ENCODE measurements at regions not wholly inside any gene's neighbourhood (a gene's known extent, or its start where the extent isn't known, plus 50 kb on each side); places are given as distances from the start of the nearest gene placed in this dataset.
"Not testable (repeated sequence)": the region's sequence is repeated elsewhere in the genome, so short reads cannot be mapped to it uniquely, and the experiment has no call there.

- no peak for DNase-seq
Measured at GRCh38 chr4:174066611-174067205, 216.8 kb downstream of the FBXO8 start.

- DNase-seq: no peak
Measured at GRCh38 chr4:174062831-174063230, 220.6 kb downstream of the FBXO8 start.

DNA sequence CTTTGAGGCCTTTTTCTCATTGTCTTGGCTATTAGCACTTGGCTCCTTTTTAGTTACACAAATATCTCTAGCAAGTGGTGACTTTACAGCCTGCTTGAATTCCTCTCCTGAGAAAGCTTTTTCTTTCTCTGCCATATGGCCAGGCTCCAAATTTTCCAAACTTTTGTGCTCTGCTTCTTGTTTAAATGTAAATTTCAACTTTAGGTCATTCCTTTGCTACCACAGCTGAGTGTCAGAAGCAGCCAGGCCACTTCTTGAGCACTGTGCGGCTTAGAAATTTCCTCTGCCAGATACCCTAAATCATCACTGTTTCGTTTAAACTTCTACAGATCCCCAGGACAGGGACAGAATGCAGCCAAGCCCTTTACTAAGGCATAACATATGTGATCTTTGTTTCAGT is 222.4 kb downstream of the FBXO8 start:
- DNase-seq: no peak

DNA sequence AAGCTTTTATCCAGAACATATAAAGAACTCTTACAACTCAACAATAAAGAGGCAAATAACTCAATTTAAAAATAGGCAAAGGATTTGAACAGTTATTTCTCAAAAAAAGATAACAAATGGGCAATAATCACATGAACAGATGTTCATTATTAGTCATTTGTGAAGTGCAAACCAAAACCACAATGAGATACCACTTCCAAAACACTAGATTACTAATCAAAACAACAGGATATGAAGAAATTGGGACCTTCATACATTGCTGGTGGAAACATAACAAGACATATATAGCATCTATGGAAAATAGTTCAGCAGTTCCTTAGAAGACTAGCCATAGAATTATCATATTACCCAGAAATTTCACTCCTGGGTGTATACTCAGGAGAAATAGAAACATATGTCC is 224.6 kb downstream of the FBXO8 start:
- DNase-seq: no peak

DNA sequence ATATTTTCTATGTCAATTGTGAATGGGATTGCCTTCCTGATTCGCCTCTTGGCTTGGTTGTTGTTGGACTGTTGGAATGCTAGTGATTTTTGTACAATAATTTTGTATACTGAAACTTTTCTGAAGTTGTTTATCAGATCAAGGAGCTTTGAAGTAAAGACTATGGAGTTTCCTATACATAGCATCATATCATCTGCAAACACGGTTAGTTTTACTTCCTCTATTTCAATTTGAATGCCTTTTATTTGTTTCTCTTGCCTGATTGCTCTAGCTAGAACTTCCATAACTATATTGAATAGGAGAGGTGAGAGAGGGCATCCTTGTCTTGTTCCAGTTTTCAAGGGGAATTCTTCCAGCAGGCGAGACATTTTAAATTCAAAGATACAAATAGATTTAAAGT is 226.5 kb downstream of the FBXO8 start:
- DNase-seq: no peak

DNA sequence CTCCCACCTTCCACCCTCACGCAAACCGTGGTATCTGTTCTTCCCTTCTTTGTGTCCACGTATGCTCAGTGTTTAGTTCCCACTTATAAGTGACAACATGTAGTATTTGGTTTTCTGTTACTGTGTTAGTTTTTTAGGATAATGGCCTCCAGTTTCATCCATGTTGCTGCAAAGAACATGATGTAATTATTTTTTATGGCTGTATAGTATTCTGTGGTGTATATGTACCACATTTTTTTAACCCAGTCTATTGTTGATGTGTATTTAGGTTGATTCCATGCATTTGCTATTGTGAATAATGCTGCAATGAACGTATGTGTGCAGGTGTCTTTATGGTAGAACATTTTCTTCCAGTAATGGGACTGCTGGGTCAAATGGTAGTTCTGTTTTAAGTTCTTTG is 228.1 kb downstream of the FBXO8 start:
- no peak for DNase-seq

- DNase-seq: no peak
Measured at GRCh38 chr4:174053895-174054294, 229.6 kb downstream of the FBXO8 start.

GRCh38 chr4:174047363-174047762 is 236.1 kb downstream of the FBXO8 start:
- DNase-seq: no peak

- not testable (repeated sequence) for DNase-seq
Measured at GRCh38 chr4:174045829-174046228, 237.6 kb downstream of the FBXO8 start.

DNA sequence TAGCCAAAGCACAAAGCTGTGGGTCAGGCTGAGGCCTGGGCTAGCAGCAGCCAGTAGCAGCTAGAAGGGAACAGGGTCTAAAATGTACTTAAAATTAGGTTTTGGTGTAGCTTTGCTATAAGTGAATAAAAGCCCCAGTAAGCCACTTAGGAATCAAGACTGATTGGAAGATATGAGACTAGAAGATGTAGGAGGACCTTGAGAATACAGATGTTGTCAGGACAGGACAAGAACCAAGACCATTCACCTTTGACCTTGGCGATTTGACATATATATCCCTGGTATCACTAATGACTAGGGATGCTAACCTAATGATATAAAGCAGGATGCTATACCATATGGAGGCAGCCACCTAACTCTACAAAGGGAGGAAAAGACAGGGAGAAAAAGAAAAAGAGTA is 238.1 kb downstream of the FBXO8 start:
- DNase-seq: no peak

- no peak for DNase-seq
Measured at GRCh38 chr4:174041555-174042105, 241.8 kb downstream of the FBXO8 start.

DNA sequence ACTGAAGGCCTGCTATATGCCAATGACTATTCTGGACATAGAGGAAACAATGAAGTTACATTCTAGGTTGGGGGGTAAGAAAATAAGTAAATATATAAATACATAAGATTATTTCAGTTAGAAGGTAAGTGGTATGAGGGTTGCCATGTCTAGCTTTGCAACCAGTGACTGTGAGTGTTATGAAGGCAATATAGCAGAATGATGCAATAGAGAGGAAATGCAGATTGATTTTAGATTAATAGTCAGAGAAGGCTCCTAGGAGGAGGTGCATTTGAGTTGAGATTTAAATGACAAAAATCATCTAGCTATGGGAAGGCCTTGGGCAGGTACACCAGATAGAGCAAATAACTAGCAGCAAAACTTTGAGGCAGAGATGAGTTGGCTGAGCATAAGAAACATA is 243.2 kb downstream of the FBXO8 start:
- DNase-seq: no peak

DNA sequence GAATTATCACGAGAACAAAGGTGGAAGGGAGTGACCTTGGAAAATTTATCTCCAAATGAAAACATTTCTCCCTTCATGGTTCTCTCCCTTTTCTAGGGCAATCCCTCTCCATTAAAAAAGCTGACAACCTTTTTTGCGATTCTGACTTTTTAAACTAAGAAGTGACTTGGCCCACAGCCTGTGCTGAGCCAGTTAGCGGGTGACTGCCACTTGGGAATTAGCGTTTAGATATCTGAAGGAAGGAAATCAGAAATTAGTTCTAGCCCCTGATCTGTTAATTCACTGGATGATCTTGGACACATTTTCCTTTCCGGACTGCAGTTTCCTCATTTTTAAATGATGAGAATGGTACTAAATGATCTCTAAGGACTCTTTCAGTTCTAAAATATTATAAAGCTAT is 245.0 kb downstream of the FBXO8 start:
- no peak for DNase-seq

- DNase-seq: no peak
Measured at GRCh38 chr4:174037631-174038030, 245.8 kb downstream of the FBXO8 start.

DNA sequence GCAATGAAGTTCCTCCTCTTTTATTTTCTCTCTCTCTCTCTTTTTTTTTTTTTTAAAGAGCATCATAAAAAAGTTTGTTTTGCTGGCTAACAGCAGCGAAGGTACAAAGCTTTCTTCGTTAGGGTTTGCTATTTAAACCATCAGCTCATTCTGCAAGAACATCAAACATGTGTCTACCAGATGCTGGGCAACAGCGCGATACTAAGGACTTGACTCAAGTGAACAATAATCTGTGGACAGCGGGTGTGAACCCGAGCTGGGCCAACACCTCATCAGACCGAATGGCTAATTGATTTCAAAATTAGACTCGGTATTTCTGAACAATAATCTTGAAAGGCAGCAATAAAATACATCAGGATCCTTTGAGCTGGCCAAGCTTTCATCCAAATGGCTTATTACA is 246.4 kb downstream of the FBXO8 start:
- no peak for DNase-seq

DNA sequence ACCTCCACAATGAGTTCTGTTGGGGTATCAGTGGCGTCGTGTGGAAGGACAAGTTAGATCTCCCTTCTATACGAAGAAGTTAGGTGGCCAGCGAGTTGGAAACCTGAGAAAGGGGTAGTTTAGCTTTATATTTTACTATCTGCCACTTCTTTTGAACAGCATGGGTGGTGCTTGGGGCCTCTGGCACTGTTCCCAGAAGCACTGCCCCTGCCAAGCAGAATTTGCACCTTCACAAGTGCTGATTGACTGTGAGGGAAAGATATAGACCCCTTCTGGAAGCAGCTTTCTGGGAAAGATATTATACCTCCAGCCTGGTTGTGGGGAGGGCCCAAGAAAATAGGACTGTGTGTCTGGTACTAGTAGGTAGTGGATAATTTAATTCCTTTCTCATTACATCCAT is 246.9 kb downstream of the FBXO8 start:
- DNase-seq: no peak

GRCh38 chr4:174036111-174036510 is 247.4 kb downstream of the FBXO8 start:
- DNase-seq: no peak

DNA sequence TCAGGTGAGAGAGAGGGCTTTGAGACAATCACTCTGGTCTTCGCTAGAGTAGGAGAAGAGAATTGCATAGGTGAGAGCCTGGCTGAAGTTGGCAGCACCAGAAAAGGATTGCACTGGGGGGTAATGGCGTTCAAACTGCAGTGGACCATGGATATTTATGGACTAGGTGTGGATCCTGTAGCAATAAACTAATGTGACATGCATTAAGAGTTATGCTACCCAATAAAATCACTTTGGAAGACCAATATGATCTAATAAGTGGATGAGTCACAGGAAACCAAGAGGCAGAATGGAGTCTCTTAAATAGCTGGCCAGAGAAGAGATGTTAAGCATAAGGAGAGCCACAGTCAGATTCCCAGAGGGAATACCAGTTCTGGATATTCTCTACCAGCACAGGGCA is 259.8 kb downstream of the FBXO8 start:
- DNase-seq: no peak

GRCh38 chr4:174018236-174018635 is 265.2 kb downstream of the FBXO8 start:
- no peak for DNase-seq

GRCh38 chr4:174016251-174016650 is 267.2 kb downstream of the FBXO8 start:
- no peak for DNase-seq

DNA sequence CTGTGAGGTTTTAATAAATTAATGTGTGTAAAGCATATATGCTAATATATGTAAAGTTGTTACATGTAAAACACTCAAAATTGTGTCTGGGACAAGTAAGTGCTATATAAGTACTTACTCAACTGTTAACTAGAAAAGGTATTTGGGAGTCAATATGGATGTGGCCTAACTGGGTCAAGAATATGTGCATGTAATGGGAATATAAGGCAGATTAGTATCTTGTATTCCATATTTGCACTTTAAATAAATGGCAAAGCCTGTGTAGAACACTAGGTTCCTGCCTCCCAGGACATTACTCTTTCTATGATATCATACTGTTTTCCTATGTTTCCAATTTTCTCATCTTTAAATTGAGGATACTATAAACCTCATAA is 270.6 kb downstream of the FBXO8 start:
- no peak for DNase-seq

DNA sequence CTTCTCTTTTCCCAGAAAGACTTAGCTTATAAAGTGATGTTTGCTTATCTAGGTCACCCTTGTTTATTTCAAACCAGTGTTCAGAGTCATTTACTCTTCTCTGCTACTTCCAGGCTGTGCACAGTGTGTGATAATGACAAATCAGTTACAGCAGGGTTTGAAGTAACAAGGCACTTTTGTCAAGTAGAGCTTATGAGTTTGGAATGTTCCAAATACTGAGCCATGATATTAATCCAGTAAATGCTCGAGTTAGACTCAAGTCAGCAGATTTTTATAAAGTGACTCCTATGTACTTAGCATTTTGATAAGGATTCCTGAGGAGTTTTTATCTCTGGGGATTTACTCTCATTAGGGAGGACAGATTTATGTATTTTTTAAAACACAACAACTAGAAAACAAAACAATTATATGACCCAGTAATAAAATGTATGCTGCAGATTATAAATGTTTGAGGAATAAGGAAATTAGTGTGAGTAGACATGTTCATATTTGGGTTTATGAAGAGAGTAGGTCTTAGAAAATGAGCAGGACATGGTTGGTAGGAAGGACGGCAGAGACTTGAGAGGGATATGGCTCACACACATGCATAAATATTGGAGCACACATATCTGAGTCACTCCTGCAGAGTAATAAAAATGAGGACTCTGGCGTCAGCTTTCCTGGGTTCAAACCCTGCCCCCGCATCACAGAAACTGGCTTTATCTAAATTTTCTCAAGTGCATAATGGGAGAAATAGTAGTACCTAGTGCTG is 271.2 kb downstream of the FBXO8 start:
- DNase-seq: no peak

- no peak for DNase-seq
Measured at GRCh38 chr4:174010547-174010946, 272.9 kb downstream of the FBXO8 start.

GRCh38 chr4:174009686-174010451 is 273.6 kb downstream of the FBXO8 start:
- no peak for DNase-seq

All from SIG-M5 (cell line).